SU-DHL-6 (cell line): ENCODE measurements at regions not wholly inside any gene's neighbourhood (a gene's known extent, or its start where the extent isn't known, plus 50 kb on each side); places are given as distances from the start of the nearest gene placed in this dataset.
"Not testable (repeated sequence)": the region's sequence is repeated elsewhere in the genome, so short reads cannot be mapped to it uniquely, and the experiment has no call there.

Source experiments
- H2AFZ ChIP-seq: fragments of 200-600 bp; sonication (generic); 2 replicates; pipeline ENCODE4 v1.6.1; 2014; ENCODE audit warnings: low read depth, mild to moderate bottlenecking, moderate library complexity, mixed read lengths, antibody characterized with exemption, low read length; ENCODE audit not compliant: severe bottlenecking
- H3F3A ChIP-seq: fragments of 200-600 bp; shearing (Covaris generic); 2 replicates; pipeline ENCODE4 v1.6.0; 2016; ENCODE audit warnings: antibody characterized with exemption, mild to moderate bottlenecking; ENCODE audit not compliant: insufficient read depth
- H3K27ac ChIP-seq: fragments of 200-600 bp; sonication (generic); 2 replicates; pipeline ENCODE4 v1.5.1; 2016; ENCODE audit warnings: low read depth, mild to moderate bottlenecking, low read length, moderate library complexity, mixed read lengths
- H3K27me3 ChIP-seq: fragments of 200-600 bp; sonication (generic), shearing (Covaris generic); 2 replicates; pipeline ENCODE4 v1.6.0; 2014; ENCODE audit warnings: mild to moderate bottlenecking, low read length
- H3K36me3 ChIP-seq: fragments of 200-600 bp; sonication (generic); 2 replicates; pipeline ENCODE4 v1.6.1; 2014; ENCODE audit warnings: mild to moderate bottlenecking, low read length, mixed read lengths
- H3K4me2 ChIP-seq: fragments of 300-600, 200-600 bp; shearing (Covaris generic), sonication (generic); 2 replicates; pipeline ENCODE4 v1.6.0; 2014; ENCODE audit warnings: low read length, low read depth, mild to moderate bottlenecking; ENCODE audit not compliant: poor library complexity, severe bottlenecking
- H3K4me3 ChIP-seq: fragments of 200-600 bp; sonication (generic); 2 replicates; pipeline ENCODE4 v1.5.1; 2014; ENCODE audit warnings: antibody characterized with exemption, low read length, mild to moderate bottlenecking, mixed read lengths; ENCODE audit not compliant: insufficient read depth, poor library complexity, severe bottlenecking
- H3K79me2 ChIP-seq: fragments of 200-600 bp; sonication (generic); 2 replicates; pipeline ENCODE4 v1.6.1; 2014; ENCODE audit warnings: mild to moderate bottlenecking, low read length, moderate library complexity; ENCODE audit not compliant: insufficient read depth
- H3K9ac ChIP-seq: fragments of 200-600 bp; sonication (generic); 2 replicates; pipeline ENCODE4 v1.7.0; 2014; ENCODE audit warnings: mild to moderate bottlenecking, low read length
- H3K9me2 ChIP-seq: fragments of 200-600 bp; sonication (generic); replicated peaks from 2 replicates; pipeline ENCODE4 v1.6.1; 2014; ENCODE audit warnings: low read length; ENCODE audit not compliant: insufficient read depth
- H3K9me3 ChIP-seq: fragments of 200-600 bp; sonication (generic); 2 replicates; pipeline ENCODE4 v1.6.1; 2014; ENCODE audit warnings: low read length, mixed read lengths; ENCODE audit not compliant: insufficient read depth
- H4K20me1 ChIP-seq: fragments of 200-600 bp; sonication (generic); 2 replicates; pipeline ENCODE4 v1.6.1; 2014; ENCODE audit warnings: low read depth, mild to moderate bottlenecking, antibody characterized with exemption, low read length, moderate library complexity, mixed read lengths

DNA sequence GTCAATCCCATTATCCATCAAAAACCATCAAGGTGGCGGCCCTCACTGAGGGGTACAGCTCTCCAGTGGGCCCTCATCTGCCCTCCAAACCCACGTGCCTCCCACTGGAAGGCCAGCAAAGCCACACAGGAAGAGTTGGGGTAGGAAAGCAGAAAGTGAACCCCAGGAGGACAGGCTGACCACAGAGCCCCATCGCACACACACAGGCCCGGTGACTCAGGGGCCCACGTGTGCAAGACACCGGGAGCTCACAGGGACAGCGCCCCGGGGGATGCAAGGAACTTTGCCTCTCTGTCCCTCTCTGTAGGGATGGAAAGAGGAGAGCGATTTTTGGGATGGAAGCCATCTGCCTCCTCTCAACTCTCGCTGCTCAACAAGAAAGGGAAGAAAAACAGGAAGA is 85.0 kb upstream of the FRG2C start:
- H3K9me3 ChIP-seq, H2AFZ ChIP-seq, H3K9me2 ChIP-seq, H3K36me3 ChIP-seq, H3F3A ChIP-seq, H4K20me1 ChIP-seq, H3K4me2 ChIP-seq, H3K9ac ChIP-seq, H3K4me3 ChIP-seq, H3K79me2 ChIP-seq, H3K27ac ChIP-seq, H3K27me3 ChIP-seq: not testable (repeated sequence)

DNA sequence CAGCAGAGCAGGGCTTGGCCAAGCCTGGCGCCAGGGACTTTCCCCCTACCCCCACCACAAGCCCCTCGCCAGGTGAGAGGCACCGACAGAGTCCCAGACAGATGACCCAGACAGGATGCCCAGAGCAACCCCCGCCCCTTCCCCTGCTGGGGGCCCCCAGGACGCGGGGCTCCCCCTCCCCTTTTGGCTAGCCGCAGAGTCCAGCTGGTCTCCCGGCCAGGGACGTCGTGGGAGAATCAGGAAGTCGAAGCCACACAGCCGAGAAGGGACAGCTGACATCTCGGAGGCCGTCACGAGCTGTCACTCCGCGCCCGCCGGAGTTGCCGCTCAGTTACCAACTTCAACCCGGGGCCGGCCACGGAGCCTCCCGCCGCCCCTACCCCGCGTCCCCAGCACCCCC is 84.6 kb upstream of the FRG2C start:
- not testable (repeated sequence) for H4K20me1 ChIP-seq, H3K9me3 ChIP-seq, H3K36me3 ChIP-seq, H3K79me2 ChIP-seq, H3K4me3 ChIP-seq, H3K27ac ChIP-seq, H3K9ac ChIP-seq, H3K4me2 ChIP-seq, H3K9me2 ChIP-seq, H3K27me3 ChIP-seq, H3F3A ChIP-seq, H2AFZ ChIP-seq

GRCh38 chr3:75579981-75580782 is 83.9 kb upstream of the FRG2C start:
- not testable (repeated sequence) for H3K9ac ChIP-seq, H3K4me2 ChIP-seq, H3K9me3 ChIP-seq, H3K36me3 ChIP-seq, H4K20me1 ChIP-seq, H3F3A ChIP-seq, H3K27me3 ChIP-seq, H3K4me3 ChIP-seq, H3K79me2 ChIP-seq, H2AFZ ChIP-seq, H3K27ac ChIP-seq, H3K9me2 ChIP-seq

DNA sequence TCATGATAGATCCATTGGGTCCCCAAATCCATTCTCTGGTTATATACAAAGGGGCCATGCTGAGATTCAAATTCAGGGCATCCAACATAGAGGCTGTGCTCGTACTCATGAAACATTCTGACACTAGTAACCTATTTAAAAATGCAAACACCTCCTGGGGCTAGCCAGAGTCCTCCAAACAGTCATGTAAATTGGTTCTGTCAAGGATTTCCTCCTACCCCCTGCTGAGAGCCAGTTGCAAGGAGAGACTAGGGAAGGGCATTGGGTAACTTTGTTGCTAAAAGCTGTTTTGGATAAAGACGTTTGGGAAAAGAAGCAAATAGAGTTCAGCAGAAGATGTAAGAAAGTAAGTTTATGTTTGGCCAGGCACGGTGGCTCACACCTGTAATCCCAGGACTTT is 81.6 kb upstream of the FRG2C start:
- not testable (repeated sequence) for H3K79me2 ChIP-seq, H3K4me2 ChIP-seq, H3K4me3 ChIP-seq, H3K9ac ChIP-seq, H3K36me3 ChIP-seq, H2AFZ ChIP-seq, H3K9me3 ChIP-seq, H3F3A ChIP-seq, H3K27me3 ChIP-seq, H3K27ac ChIP-seq, H3K9me2 ChIP-seq, H4K20me1 ChIP-seq

DNA sequence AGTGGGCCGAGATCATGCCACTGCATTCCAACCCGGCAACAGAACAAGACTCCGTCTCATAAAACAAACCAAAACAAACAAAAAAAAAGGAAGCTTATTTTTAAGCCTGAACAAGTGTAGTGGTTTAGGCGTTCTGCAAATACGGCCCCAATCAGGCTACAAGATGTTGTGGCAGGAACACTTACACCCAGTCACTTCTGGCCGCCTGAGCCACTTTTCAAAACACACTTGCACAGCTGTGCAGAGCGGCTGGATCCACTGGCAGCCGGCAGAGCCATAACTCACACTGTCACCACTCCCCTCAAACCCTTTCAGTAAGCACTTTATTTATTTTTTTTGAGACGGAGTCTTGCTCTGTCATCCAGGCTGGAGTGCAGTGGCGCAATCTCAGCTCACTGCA is 81.0 kb upstream of the FRG2C start:
- not testable (repeated sequence) for H3K27me3 ChIP-seq, H3K4me2 ChIP-seq, H3K36me3 ChIP-seq, H3K9ac ChIP-seq, H3F3A ChIP-seq, H3K4me3 ChIP-seq, H4K20me1 ChIP-seq, H3K27ac ChIP-seq, H3K9me2 ChIP-seq, H3K9me3 ChIP-seq, H2AFZ ChIP-seq, H3K79me2 ChIP-seq

DNA sequence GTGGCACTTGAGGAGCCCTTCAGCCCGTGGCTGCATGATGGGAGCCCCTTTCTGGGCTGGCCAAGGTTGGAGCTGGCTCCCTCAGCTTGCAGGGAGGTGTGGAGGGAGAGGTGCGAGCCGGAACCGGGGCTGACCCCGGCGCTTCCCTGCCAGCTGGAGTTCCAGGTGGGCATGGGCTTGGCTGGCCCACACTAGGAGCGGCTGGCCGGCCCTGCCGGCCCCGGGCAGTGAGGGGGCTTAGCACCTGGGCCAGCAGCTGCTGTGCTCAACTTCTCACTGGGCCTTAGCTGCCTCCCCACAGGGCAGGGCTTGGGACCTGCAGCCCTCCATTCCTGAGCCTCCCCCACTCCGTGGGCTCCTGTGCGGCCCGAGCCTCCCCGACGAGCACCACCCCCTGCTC is 76.4 kb upstream of the FRG2C start:
- not testable (repeated sequence) for H3K9me2 ChIP-seq, H3K36me3 ChIP-seq, H3K9ac ChIP-seq, H3K9me3 ChIP-seq, H3K27ac ChIP-seq, H3K79me2 ChIP-seq, H3K4me2 ChIP-seq, H4K20me1 ChIP-seq, H2AFZ ChIP-seq, H3K27me3 ChIP-seq, H3K4me3 ChIP-seq, H3F3A ChIP-seq

- not testable (repeated sequence) for H3F3A ChIP-seq, H3K27ac ChIP-seq, H4K20me1 ChIP-seq, H3K9ac ChIP-seq, H3K27me3 ChIP-seq, H2AFZ ChIP-seq, H3K4me2 ChIP-seq, H3K9me2 ChIP-seq, H3K79me2 ChIP-seq, H3K4me3 ChIP-seq, H3K36me3 ChIP-seq, H3K9me3 ChIP-seq
Observed at GRCh38 chr3:75590382-75590781, 73.7 kb upstream of the FRG2C start.

GRCh38 chr3:75604286-75604934 is 59.7 kb upstream of the FRG2C start:
- not testable (repeated sequence) for H3K36me3 ChIP-seq, H3K4me2 ChIP-seq, H3F3A ChIP-seq, H3K9me3 ChIP-seq, H3K4me3 ChIP-seq, H3K27ac ChIP-seq, H4K20me1 ChIP-seq, H3K27me3 ChIP-seq, H3K79me2 ChIP-seq, H2AFZ ChIP-seq, H3K9me2 ChIP-seq, H3K9ac ChIP-seq
